ENCODE measurements at regions not wholly inside any gene's neighbourhood (a gene's known extent, or its start where the extent isn't known, plus 50 kb on each side); places are given as distances from the start of the nearest gene placed in this dataset.

DNA sequence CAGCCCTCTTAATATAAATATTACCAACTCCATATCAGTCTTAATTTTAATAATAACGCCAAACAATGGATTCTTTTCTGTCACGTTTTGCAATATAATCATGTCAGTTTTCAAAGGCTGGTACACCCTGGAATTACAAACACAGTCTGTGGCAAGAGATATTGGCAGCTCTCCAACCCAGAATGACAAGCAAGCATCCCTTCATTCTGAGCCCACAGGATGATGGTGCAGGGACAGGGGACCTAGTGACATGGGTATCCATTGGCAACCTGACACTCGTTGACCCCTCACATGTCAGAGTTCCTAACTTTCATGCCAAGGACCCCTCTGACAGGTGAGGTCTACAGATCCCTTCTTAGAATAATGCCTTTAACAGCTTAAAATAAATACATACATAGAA lies 154.5 kb upstream of the TSC22D2 start:
- DNase-seq (ENCODE audit: low spot score in 2 of 2): no peak
- H3K4me3 Mint-ChIP-seq: no peak overlapping the region

DNA sequence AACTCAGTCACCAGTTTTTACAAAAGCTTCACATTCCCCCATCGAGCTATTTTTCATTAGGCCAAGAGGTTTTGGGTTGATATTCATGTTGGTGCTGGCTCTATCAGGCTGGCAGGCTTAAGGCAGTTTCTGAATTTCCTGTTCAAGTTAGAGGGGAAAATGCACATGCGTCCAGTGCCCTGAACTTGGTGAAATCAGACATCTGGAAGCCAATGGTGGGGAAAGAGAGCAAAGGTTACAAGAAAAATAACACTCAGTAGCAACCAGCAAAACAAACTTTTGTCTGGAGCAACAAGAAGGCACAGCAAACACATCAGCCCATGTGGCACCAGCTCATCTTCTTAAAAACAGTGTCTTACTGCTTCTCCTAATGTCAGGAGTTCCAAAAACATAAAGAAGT lies 155.6 kb upstream of the TSC22D2 start:
- Mint-ChIP-seq H3K4me1 (no peaks in the 10 kb centered on the region), H3K36me3 (no peaks in the 10 kb centered on the region), H3K27ac (no peak overlapping the region), H3K4me3 (no peak overlapping the region), H3K9me3 (no peaks in the 10 kb centered on the region)
- ATAC-seq (no peak), DNase-seq (ENCODE audit: low spot score in 2 of 2) (no peak)

More for the DNA sequence above, 154.5 kb upstream of the TSC22D2 start:
- no peaks in the 10 kb centered on the region for H3K36me3 Mint-ChIP-seq
- H3K9me3 Mint-ChIP-seq: no peaks in the 10 kb centered on the region
- H3K27ac Mint-ChIP-seq: no peak overlapping the region
- ATAC-seq: no peak
- no peaks in the 10 kb centered on the region for H3K4me1 Mint-ChIP-seq

DNA sequence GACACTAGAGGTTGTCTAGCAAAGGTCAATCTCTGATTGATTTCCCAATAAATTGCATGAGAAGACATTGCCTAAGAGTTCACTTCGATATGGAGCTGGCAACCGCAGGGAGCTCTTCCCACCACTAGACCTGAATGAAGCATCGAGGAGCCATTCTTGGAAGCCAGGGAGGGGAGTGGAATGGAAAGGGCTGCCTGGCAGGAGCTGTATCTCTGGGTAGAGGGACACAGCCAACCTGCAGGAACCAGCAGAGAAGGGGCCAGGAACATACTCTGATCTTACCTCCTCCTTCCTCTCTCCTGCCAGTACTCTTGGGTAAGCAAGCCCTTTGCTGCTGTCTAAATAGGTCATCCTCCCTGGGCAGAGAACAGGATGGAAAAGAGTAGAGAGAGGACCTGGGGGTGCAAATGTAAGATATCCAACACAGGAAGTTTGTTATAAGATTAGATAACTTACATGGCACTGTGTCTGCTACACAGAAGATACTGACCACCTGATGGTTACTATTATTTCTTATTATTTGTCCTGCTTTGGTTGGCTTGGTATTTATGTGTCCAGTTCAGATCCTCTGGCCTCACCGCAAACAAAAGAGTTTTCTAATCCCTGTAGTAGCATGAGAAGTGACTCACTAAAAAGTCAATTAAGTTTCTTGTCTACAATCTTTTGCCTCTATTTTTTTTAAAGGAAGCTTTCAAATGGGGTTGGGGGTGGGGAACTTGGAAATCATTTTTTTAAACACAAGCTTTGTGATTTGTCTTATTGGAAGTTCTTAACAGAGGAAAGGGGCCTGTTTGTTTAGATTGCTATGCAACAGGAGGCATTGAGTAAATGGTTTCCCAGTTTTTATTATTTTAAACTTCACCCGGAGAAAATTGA lies 156.7 kb upstream of the TSC22D2 start:
- Mint-ChIP-seq H3K27ac (no peak overlapping the region), H3K4me1 (no peaks in the 10 kb centered on the region), H3K9me3 (no peaks in the 10 kb centered on the region), H3K4me3 (no peak overlapping the region), H3K36me3 (no peaks in the 10 kb centered on the region)
- ATAC-seq: no peak
- DNase-seq (ENCODE audit: low spot score in 2 of 2): no peak

DNA sequence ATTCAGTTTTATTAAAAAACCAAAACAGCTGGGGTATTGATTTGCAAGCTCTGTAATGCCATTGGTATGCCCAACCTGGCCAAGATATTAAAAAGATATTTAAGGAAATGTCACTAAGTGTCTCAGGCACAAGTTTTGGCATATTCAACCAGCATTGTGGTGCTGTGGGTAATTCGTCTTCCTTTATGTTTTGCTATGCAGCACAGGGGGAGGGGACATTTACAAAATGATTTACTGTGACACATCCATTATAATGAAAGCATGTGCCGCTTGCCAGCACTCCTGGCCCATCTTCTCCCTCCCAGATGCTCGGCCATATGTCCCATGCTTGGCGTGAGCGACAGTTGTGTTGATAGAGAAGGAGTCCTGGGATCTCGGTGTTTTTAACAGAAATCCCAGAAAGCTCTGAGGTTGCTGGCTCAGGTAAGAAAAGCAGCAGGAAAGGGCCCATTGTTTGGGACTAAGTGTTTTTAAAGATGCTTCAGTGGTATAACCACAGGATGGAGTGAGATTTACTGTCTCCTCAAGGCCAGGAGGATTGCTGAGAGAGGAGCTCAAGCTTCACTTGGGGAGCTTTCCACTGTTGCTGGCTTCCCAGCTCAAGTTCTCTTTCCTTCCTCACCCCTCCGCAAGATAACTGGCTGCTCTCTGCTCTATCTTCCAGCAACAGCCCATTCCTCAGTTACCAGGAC lies 158.2 kb upstream of the TSC22D2 start:
- Mint-ChIP-seq H3K9me3 (no peaks in the 10 kb centered on the region), H3K4me1 (no peaks in the 10 kb centered on the region), H3K27ac (no peak overlapping the region), H3K36me3 (no peaks in the 10 kb centered on the region), H3K4me3 (no peak overlapping the region)
- ATAC-seq (no peak), DNase-seq (ENCODE audit: low spot score in 2 of 2) (no peak)

DNA sequence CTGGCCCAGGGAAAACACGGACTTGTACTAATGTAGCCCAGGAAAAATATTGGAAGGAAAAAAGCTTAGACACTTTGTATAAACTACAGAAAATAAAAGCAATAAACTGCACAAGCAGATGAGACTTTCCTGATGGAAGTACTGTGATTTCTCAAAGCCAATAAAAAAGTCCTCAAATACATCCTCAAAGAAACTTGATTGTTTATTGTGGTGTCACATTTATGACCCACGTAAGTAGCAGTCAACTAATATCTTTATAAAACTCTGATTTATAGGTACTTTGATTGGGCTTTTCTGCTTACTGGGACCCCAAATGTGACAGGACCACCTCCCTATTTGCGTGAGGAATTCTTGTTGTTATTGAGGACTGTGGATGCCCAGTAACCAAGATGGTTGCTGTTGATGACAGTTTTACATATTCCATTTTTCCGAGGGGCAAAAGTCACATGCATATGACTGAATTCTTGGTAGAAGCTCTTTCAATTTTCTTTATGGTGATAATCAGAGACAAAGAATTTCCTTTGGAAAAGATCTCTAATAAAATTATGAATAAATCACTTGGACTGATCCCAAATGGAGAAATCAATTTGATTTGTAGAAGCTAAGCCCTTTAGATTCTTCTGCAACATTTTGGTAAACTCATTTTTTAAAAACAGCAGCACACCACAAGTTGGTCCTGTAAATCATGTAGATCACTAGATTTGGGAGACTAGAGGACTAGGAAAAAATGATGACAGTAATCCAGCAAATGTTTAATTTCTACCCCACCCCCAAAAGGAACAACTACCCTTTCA lies 159.0 kb upstream of the TSC22D2 start:
- no peak for DNase-seq (ENCODE audit: low spot score in 2 of 2)
- no peak for ATAC-seq
- Mint-ChIP-seq H3K4me3 (no peak overlapping the region), H3K27ac (no peak overlapping the region), H3K9me3 (no peaks in the 10 kb centered on the region), H3K4me1 (no peaks in the 10 kb centered on the region), H3K36me3 (no peaks in the 10 kb centered on the region)

DNA sequence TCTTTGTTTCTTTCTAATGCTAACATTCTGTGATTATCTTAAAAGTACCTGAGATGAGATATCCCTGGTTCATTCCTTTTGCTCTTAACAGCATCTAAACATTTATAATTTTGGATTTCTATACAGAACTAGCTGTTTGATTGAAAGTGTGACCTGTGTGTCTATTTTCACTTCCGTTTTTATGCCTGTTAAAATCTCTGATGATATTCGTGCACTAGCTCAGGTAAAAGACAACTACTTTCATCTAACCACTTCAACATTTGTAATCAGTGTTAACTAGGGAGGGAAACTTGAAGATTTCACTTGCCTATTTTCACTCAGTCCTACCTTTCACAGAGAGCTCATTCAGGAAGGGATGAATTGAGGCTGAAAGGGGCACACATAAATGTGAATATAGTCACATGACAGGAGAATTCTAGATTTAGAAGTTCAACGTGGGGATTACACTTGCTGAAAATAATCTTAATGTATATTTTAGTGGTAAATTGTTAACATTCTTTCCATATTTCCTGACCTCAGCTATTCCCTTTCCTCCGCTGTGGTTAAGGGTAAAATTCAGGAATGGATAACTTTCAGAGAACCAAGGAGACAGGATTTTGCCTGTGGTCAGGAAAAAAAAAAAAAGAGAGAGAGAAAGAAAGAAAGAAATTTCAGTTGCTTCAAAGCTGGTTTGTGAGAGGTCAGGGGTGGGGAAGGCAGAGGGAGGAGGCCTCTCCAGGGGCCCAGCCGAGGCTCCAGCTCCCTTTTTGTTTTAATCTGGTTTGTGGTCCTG lies 159.8 kb upstream of the TSC22D2 start:
- Mint-ChIP-seq H3K4me3 (no peak overlapping the region), H3K36me3 (no peaks in the 10 kb centered on the region), H3K9me3 (no peaks in the 10 kb centered on the region), H3K4me1 (no peaks in the 10 kb centered on the region), H3K27ac (no peak overlapping the region)
- ATAC-seq (no peak), DNase-seq (ENCODE audit: low spot score in 2 of 2) (no peak)

DNA sequence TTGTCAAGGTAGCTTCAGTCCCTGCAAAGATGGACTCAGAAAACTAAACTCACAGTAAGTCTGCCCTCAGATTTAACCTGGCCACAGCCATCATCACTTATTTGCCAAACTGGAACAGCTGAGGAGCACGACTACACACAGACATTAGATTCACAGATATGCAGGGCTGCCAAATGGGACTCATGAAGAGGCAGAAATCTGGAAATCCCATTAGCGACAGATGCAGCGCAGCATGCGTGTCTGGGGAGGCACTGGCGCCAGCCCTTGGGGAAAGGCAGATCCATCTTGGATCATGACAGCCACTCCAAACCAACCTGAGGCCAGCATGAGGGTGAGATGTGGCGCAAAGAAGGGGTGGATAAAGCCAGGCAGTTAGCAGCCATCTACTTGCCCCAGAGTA lies 160.7 kb upstream of the TSC22D2 start:
- Mint-ChIP-seq H3K9me3 (no peaks in the 10 kb centered on the region), H3K36me3 (no peaks in the 10 kb centered on the region), H3K4me1 (no peaks in the 10 kb centered on the region), H3K4me3 (no peak overlapping the region), H3K27ac (no peak overlapping the region)
- ATAC-seq (no peak), DNase-seq (ENCODE audit: low spot score in 2 of 2) (no peak)

DNA sequence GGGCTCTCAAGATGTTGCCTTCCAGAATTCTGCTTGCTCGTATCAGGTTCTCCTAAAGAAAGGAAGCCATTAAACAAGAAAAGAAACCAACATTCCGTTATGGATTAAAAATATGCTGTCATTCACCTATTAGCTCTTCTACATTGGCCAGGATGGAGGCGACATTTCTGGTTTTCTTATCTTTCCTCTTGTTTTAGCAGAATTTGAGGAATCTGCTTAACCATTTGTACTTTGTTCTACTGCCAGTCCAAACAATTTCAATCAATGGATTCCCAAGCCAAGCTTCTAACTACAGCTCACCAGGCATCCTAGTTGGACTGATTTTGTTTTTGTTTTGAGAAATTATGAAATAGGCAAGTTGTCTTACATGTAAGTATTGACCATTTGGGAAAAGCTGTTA lies 164.6 kb upstream of the TSC22D2 start:
- no peak for ATAC-seq
- no peaks in the 10 kb centered on the region for H3K36me3 Mint-ChIP-seq
- H3K4me1 Mint-ChIP-seq: no peaks in the 10 kb centered on the region
- no peak overlapping the region for H3K27ac Mint-ChIP-seq
- no peak overlapping the region for H3K4me3 Mint-ChIP-seq
- H3K9me3 Mint-ChIP-seq: no peaks in the 10 kb centered on the region
- DNase-seq (ENCODE audit: low spot score in 2 of 2): no peak

DNA sequence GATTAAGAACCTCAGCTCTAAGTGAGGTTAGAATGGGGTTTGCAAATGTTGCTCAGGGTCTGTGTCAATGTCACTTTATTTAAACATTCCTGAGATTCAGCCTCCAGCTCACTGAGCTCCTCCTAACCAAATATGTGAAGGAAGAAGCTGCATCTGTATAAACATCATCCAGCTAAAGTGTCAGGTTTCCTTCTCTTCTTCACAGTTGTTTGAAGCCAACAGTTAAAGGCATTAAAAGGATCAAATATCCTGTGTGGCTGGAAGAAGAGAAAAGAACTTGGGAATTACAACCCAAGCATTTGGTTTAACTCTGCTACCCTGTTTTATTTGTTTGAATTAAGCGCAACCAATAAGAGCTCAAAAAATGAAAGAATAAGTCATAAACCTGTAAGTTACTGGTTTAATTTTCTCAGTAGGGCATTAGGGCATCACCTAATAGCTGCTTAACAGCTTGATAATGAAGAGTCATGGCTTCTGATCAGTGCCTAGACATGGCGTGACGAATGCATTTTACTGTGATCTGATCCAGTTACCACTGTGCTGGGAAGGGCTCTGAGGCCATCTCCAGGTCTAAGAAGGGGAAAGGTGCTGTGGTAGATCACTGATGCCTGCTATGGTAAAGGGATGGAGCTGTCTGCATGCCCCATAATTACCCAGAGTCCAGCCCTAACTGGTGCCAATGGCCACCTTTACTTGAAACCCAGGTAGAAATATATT lies 165.7 kb upstream of the TSC22D2 start:
- Mint-ChIP-seq H3K36me3 (no peaks in the 10 kb centered on the region), H3K4me1 (no peaks in the 10 kb centered on the region), H3K27ac (no peak overlapping the region), H3K4me3 (no peak overlapping the region), H3K9me3 (no peaks in the 10 kb centered on the region)
- no peak for DNase-seq (ENCODE audit: low spot score in 2 of 2)
- ATAC-seq: no peak

DNA sequence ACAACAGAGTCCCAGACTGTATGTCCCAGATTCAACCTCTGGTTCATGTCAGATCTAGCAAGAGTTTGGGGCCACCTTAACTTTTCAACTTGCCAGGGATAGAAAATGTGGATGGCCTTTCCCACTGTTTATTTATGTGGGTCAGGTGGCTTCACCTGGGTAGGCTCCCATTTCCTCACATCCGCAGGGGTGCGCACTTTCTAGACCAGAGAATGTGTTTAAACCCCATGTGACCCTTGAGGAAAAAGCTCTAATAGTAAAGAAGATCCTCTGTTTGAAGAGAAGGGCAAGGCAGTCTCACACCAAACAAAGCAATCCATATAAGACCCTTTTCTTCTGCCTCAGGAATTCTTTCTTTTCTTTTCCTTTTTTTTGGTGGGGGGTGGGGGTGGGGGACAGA lies 167.2 kb upstream of the TSC22D2 start:
- Mint-ChIP-seq H3K4me1 (no peaks in the 10 kb centered on the region), H3K27ac (no peak overlapping the region), H3K4me3 (no peak overlapping the region), H3K9me3 (no peaks in the 10 kb centered on the region), H3K36me3 (no peaks in the 10 kb centered on the region)
- no peak for DNase-seq (ENCODE audit: low spot score in 2 of 2)
- no peak for ATAC-seq

DNA sequence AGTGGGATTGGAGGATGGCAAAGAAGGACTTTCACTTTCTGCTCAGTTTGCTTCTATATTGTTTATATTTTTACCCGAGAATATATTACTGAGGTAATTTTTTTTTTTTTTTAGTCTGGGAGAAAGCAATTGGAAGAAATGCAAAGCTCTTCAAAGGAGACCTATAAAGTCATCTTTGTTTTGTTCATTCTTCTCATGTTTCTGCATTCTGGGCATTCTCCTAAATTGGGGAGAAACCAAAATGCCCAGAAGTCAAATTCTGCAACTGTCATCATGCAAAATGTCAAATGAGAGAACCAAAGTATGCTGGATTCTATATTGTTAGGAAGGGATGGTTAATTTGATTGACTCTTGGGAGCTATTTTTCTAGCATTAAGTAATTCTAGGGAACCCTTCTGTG lies 168.3 kb upstream of the TSC22D2 start:
- Mint-ChIP-seq H3K4me1 (no peaks in the 10 kb centered on the region), H3K36me3 (no peaks in the 10 kb centered on the region), H3K27ac (no peak overlapping the region), H3K4me3 (no peak overlapping the region), H3K9me3 (no peaks in the 10 kb centered on the region)
- no peak for ATAC-seq
- DNase-seq (ENCODE audit: low spot score in 2 of 2): no peak

DNA sequence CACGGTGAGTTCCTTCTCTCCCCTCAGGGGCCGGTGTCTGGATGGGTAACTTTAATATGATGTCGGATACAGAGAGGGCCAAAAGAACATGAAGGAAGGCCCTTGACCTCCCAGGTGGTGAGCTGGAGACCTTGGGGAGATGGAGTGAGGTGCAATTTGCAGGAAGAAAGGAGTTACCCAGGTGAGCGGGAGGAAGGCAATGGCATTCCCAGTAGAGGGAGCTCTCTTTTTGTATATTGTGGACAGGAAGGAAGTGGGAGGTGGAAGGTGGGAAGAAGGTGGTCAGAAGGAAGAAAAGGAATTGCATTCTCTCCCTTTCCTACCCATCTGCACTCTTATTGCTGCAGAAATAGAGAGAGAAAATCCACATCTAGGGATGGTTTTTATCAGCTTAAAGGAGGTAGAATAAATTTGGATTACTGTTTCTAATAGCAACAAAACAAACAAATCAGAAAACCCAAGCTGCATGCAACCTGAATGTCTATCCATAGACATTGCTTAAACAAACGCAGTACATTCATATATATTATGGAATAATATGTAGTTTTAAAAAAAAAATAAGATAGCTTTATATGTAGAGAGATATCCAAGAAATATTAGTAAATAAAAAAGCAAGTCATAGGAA lies 169.0 kb upstream of the TSC22D2 start:
- Mint-ChIP-seq H3K27ac (no peak overlapping the region), H3K4me3 (no peak overlapping the region), H3K4me1 (no peaks in the 10 kb centered on the region), H3K36me3 (no peaks in the 10 kb centered on the region), H3K9me3 (no peaks in the 10 kb centered on the region)
- DNase-seq (ENCODE audit: low spot score in 2 of 2): no peak
- no peak for ATAC-seq

DNA sequence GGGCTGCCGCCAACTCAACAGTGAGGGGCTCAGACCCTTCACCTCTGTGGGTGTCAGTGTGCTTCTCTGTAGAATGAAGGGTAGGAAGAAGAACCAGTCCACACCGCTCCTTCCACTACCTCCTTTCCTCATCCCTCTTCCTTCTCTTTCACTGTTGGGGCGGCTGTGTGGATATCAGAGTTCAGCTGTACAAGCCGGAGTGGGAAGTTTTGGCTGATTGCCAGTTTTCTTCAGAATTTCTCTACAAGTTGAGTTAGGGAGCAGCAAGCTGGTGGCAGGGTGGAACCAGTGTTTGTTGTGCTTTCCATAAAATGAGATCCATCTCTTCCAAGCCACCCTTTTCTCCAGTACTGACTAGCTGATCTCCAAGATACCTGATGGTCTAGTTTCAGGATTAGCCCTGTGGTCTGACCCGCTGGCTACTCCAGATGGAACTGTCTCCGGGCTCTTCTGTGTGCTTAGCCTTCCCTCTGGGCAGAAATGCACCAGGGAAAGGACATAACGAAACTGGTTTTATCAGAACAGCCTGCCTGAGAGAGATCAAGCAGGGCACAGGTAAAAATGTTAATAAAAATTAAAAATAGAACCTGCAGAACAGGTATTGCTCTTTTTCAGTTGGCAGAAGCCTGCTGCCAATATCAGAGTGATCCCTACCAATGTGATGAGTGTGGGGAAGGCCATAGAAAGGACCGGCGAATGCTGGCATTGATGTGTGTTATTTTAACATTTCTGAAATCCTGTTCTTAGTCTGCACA lies 169.9 kb upstream of the TSC22D2 start:
- Mint-ChIP-seq H3K27ac (no peak overlapping the region), H3K4me1 (no peaks in the 10 kb centered on the region), H3K36me3 (no peaks in the 10 kb centered on the region), H3K4me3 (no peak overlapping the region), H3K9me3 (no peaks in the 10 kb centered on the region)
- DNase-seq (ENCODE audit: low spot score in 2 of 2) (no peak), ATAC-seq (no peak)

DNA sequence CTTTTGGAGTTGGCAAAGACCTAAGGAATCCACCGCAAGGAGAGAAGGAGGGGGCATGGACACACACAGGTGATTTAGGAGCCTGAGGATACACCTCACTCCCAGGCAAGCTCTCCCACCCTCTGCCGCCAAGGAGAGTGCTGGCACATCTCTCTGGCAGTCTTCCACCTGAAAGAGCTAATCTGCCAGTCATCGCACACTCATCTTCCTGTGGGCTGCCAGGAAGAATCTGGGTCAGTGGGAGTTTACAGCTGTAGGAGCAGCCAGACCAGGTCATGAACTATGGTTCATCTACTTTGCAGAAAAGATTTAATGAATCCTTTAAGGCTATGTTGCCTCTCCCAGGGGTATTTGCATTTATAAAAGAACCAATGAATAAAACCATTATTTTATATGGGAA lies 170.6 kb upstream of the TSC22D2 start:
- DNase-seq (ENCODE audit: low spot score in 2 of 2) (no peak), ATAC-seq (peak; percentile 61)
- Mint-ChIP-seq H3K27ac (no peak overlapping the region), H3K9me3 (no peaks in the 10 kb centered on the region), H3K4me3 (no peak overlapping the region), H3K36me3 (no peaks in the 10 kb centered on the region), H3K4me1 (no peaks in the 10 kb centered on the region)

Measured in stimulated activated effector memory CD8-positive, alpha-beta T cell treated with anti-CD3 and anti-CD28 coated beads, Interleukin-12 subunit alpha, Interleukin-12 subunit beta, amount 100 ng/mL, for 72 hours (primary cell).